HG03457 (cell line): ENCODE measurements at regions not wholly inside any gene's neighbourhood (a gene's known extent, or its start where the extent isn't known, plus 50 kb on each side); places are given as distances from the start of the nearest gene placed in this dataset.

Experiments used
- ATAC-seq: cut with Tn5 transposase; IDR thresholded peaks from one replicate; pipeline ENCODE4 v1.9.1; 2021; ENCODE audit warnings: moderate number of reproducible peaks; ENCODE audit not compliant: unreplicated experiment

- peak; percentile 88 for ATAC-seq
Measured at GRCh38 chr10:121069061-121069850, 218.1 kb downstream of the WDR11 start.

DNA sequence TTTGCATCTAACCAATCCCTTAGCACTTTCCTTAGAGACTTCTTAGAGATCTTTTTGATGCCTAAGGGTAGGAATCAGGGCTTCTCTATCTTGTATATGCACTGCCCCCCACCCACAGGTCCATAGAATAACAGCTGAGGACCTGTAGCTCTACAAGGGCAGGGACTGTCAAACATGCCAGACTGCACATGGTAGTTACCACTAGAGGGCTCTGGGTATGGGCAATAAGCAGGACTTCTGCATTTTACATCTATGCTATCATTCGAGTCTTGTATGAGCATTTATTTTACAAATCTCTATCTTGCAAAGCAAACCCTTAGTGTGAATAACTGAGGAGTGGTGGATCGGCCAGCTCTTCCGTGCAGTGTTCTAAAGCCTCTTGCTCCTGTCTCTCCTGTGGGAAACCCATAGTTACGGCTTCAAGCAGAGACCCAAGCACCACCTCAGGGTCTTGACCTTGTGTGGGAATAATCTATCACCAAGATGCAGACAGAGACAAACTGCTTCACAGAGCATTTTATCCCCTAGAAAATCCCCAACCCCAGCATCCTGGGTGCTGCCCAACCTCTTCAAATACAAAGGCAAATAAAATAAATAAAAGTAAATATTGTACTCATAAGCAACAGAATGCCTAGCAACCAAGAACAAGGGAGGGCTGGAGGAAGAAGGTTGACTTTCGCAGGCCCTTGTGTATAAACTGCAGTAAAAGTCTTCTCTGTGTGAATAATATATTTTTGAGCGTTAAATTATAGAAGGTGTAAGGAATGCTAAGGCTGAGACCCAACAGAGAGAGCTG lies 219.3 kb downstream of the WDR11 start:
- no peak for ATAC-seq

DNA sequence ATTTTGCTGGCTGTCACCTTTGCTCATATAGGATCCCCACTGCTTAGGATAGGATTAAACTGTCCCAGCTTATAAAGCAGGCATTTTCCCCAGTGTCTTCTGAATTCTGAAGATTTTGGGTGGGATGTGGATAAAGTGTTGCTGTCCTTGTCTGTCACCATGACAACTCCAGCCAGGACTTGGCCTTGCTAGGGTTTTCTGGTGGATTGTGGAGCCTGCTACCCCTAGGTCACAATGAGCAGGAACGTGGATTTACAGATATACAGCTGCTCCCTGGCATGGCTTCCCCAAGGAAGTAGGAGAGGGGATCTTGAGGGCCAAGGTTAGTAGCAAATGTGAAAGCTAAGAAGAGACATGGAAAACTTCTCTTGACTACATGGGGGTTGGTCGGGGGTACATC lies 220.7 kb downstream of the WDR11 start:
- no peak for ATAC-seq

DNA sequence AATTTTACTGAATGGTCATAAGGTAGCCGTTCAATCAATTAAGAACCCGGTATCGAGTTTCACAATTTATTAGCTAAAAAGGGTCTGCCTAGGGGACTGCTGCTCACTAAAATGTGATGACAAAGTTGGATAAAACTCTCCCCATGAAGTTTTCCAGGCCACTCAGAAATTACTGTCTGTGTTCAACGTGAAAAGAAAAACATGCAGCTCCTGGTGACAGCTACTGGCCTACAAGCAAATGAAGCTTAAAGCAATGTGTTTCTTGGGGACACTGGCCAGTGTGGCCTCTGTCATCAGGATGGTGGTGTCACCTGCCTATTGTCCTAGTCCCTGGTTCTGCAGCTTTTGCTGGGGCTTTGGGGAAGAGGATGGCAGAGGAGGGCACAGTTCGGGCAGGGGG lies 222.6 kb downstream of the WDR11 start:
- no peak for ATAC-seq

- no peak for ATAC-seq
Measured at GRCh38 chr10:121076776-121077715, 225.9 kb downstream of the WDR11 start.

GRCh38 chr10:121078036-121078435 lies 226.9 kb downstream of the WDR11 start:
- no peak for ATAC-seq

DNA sequence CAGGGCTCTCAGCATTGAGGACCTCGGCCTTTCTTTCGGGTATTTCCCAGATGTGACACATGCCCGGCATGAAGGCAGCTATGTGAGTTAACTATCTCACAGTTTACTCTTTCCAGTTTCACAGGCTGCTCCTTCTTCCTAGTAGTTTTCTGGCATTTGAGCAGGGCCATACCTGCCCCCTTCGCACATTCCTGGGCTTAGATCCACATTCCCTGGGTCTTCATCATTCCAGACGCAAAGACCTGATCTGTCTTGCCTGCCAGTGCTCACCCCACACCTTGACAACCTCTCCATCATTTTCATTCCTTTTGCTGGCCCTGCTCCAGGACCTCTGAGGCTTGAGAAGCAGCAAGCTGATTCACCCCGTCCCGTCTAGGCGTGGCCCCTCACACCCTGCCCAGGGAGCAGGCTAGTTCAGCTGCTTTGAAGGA lies 227.5 kb downstream of the WDR11 start:
- ATAC-seq, result no peak

- ATAC-seq, result no peak
Measured at GRCh38 chr10:121079226-121079625, 228.1 kb downstream of the WDR11 start.

- no peak for ATAC-seq
Measured at GRCh38 chr10:121080281-121080891, 229.2 kb downstream of the WDR11 start.

- no peak for ATAC-seq
Measured at GRCh38 chr10:121081306-121081705, 230.1 kb downstream of the WDR11 start.

- no peak for ATAC-seq
Measured at GRCh38 chr10:121082984-121083383, 231.8 kb downstream of the WDR11 start.

- no peak for ATAC-seq
Measured at GRCh38 chr10:121084016-121084674, 233.0 kb downstream of the WDR11 start.

GRCh38 chr10:121084675-121085070 lies 233.5 kb downstream of the WDR11 start:
- ATAC-seq, result no peak

GRCh38 chr10:121085367-121085766 lies 234.2 kb downstream of the WDR11 start:
- no peak for ATAC-seq

DNA sequence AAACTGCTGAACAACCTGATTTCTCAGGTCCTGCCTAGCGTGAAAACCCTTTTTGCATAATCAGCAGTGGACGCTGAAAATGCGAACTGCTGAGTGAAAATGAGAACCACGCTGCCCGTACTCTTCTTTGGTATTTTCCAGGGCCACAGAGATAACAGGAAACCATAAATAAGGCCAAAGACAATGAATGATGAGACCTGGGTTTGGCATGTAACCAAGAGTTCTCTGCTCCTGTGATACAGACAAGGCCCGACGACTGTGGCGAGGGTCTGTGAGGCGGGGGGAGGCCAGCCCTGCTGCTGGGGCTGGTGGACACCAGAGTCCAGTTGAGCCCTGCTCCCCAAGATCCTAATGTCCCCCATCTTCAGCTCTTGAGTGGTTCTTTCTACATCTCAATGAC lies 236.0 kb downstream of the WDR11 start:
- ATAC-seq, result no peak

DNA sequence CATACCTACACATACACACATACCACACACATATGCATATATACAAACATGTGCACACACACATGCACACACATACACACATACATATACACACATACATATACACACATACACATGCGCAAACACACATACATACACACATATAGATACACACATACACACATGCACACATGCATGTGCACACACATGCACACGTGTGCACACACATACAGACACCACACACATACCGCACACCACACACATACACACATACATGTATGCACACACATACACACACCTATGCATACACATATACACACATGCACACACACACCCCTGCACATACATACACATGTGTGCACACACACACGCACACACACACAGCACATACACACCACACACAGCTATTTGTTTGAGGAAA lies 236.5 kb downstream of the WDR11 start:
- no peak for ATAC-seq

- no peak for ATAC-seq
Measured at GRCh38 chr10:121088524-121088923, 237.4 kb downstream of the WDR11 start.

DNA sequence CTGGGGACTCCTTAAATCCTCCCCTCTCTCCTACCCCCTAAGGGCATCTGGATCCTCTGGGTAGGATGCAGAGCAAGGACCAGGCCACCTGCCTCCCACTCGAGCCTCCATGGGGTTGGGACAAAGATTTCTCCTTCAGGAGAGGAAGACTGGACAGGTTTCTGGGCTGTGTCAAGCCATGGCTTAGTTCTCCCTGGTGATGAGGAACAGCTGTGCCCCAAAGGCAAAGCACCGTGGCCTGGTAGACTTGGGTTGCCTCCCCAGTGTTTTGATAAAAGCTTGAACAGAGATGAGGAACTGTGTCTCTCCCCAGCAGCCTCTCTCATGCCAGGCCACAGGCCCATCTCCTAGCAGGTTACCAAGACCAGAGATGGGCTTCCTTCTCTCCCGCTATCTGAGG lies 238.3 kb downstream of the WDR11 start:
- no peak for ATAC-seq

DNA sequence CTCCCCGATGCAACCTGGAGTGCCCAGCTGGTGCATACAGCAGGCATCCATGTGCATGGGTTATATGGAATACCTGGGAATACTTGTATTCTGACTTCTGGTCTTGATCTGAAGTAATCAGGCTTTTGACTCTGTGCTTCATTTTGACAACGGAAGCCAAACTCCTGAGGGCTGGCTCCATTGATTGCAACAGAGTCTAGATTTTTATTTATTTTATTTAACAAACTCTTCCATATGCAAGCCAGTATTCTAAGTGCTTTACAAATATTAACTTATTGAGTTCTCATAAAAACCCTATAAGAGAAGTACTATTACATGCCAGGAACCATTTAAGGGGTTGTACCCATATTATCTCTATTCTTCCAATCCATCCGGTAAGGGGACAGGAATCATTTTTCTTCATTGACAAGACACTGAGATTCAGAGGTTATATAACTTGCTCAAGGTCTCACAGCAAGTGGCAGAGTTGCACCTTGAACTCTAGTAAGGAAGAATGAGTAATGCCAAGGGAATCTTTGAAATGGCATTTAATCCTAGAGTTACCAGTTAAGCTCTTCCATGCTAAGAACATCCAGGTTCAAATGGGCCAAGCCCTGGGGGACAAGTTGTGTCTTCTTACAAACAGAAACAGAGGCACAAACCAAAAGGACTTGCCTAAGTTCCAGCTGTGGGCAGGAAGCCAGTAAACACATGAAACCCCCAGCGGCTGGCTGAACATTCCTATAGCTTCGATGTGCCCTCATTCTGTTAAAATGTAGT lies 241.0 kb downstream of the WDR11 start:
- no peak for ATAC-seq

DNA sequence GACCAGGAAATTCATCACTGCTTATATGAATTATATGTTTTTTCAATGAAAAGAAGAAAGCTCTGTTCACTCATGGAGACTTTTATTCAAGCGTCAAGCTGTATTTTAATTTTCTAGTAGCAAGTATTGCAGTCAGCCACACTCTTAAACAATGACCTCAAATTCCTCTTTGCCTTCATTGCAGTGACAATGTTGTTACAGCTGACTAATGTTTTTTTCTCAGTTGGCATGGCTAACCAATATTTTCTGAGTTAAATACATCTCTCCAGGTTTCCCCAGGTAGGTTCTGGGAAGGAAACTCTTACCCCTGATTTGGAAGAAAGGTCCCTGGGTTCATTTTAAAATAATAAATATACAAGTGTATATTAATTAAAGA lies 241.5 kb downstream of the WDR11 start:
- ATAC-seq, result no peak
